Mesodermal cell (in vitro differentiated cells): ENCODE measurements at regions not wholly inside any gene's neighbourhood (a gene's known extent, or its start where the extent isn't known, plus 50 kb on each side); places are given as distances from the start of the nearest gene placed in this dataset.

Source experiments
- H3K27ac ChIP-seq: 2 replicates; pipeline ENCODE4 v1.7.0; 2013; ENCODE audit warnings: mild to moderate bottlenecking, low read depth, low read length, moderate library complexity; ENCODE audit not compliant: severe bottlenecking
- H3K36me3 ChIP-seq: 2 replicates; pipeline ENCODE4 v1.7.1; 2013; ENCODE audit warnings: mild to moderate bottlenecking, low read length, moderate library complexity; ENCODE audit not compliant: control insufficient read depth, insufficient read depth
- H3K4me1 ChIP-seq: one replicate; pipeline ENCODE4 v1.7.1; 2013; ENCODE audit warnings: mild to moderate bottlenecking, low read length; ENCODE audit not compliant: insufficient read depth, control insufficient read depth, poor library complexity, severe bottlenecking
- H3K4me3 ChIP-seq: 2 replicates; pipeline ENCODE4 v1.7.0; 2013; ENCODE audit warnings: low read length, control low read depth, mild to moderate bottlenecking; ENCODE audit not compliant: insufficient read depth, poor library complexity, severe bottlenecking; ENCODE audit errors: extremely low read depth
- H3K9me3 ChIP-seq: 2 replicates; pipeline ENCODE4 v1.7.1; 2013; ENCODE audit warnings: mild to moderate bottlenecking, low read length, moderate library complexity; ENCODE audit not compliant: control insufficient read depth
- WGBS, 2 experiments: methylation state at CpG; one replicate each; pipeline ENCODE4 v1.1.5; 2013; ENCODE audit warnings: missing lambda C conversion rate in 2 of 2; ENCODE audit not compliant: insufficient coverage in 2 of 2; 5-methylcytosine and 5-hydroxymethylcytosine counted together

DNA sequence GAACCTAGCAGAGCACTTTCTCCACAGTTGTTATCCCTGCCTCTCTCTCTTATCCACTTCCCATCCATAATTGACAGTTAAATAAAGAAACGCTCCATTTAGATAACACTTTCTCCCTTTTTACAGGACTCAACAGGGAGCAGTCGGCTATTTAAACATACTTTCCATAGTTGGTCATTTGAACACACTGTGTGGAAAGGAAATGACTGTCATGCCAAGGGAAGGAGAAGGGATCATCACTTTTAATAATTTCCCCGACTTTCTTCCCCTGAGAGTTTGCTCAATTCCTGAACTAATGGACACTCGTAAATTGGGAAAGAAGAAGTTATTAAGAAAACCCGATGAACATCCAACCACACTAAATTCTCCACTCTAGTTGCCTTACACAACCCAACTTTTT is 400.8 kb upstream of the PTGER4 start:
- Histone ChIP-seq H3K36me3 (no peaks in the 10 kb centered on the region), H3K9me3 (no peaks in the 10 kb centered on the region), H3K4me1 (peaks cover 5% of the 10 kb centered on the region), H3K27ac (no peak overlapping the region), H3K4me3 (no peak overlapping the region)
- WGBS, 2 experiments, result 92 to 94% methylated on average over 3 of the region's 5 CpGs

- Histone ChIP-seq H3K27ac (no peak overlapping the region), H3K36me3 (no peaks in the 10 kb centered on the region), H3K4me1 (peaks cover 7% of the 10 kb centered on the region), H3K9me3 (no peaks in the 10 kb centered on the region), H3K4me3 (no peak overlapping the region)
- WGBS, 2 experiments, result 91% methylated on average over 4 of the region's 4 CpGs; no CpG with 5 or more reads in 1 of the 2 experiments
These were observed 402.4 kb upstream of the PTGER4 start for GRCh38 chr5:40277161-40277906.

GRCh38 chr5:40276426-40277102 is 403.2 kb upstream of the PTGER4 start:
- Histone ChIP-seq H3K9me3 (no peaks in the 10 kb centered on the region), H3K4me3 (no peak overlapping the region), H3K27ac (no peak overlapping the region), H3K36me3 (no peaks in the 10 kb centered on the region), H3K4me1 (peaks cover 7% of the 10 kb centered on the region)
- WGBS, 2 experiments, result 85% methylated on average over 2 to 3 of the region's 5 CpGs

DNA sequence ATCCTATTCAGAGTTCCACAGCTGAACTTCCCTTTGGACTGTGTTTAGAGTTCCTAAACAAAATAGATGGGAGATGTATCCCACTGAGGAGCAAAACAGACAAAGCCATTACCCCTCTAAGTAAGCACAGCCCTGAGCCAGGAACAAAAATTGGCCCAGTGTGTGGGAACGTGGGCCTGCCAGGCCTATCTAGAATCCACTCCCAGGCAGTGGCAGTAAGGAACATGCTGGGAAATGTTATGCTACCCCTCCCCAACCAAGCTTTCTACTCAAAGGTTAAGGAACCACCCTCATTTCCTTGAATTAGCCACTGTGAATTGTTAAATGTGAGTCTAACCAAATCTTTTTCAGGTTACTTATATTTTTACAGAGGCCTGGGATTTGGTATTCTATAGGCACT is 405.1 kb upstream of the PTGER4 start:
- H3K9me3 ChIP-seq, result no peaks in the 10 kb centered on the region
- 100% methylated on average over 1 of the region's 1 CpG; no CpG with 5 or more reads in 1 of the 2 experiments for WGBS, 2 experiments

DNA sequence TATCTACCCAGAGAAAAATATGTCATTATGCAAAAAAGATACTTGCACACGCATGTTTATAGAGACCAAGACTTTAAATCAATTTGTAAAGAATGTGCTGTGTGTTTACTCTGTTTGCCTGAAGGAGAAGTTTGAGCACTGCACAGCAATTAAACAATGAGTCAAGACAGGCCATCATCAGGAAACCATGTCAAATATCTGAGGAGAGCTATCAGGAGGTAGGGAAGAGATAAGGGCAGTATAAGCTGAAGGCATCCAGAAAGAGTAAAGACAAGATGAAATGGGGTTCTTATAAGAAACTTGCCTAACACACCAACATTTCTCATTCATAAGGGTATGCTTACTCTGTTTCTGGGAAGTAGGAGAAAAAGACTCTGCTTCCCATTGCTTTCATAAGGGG is 405.8 kb upstream of the PTGER4 start:
- no peaks in the 10 kb centered on the region for H3K9me3 ChIP-seq
- no peaks in the 10 kb centered on the region for H3K36me3 ChIP-seq
- peaks cover 7% of the 10 kb centered on the region for H3K4me1 ChIP-seq
- H3K27ac ChIP-seq, result peak overlapping the region; percentile 13
- no peak overlapping the region for H3K4me3 ChIP-seq
- WGBS, 2 experiments, result 100% methylated on average over 1 of the region's 1 CpG; no CpG with 5 or more reads in 1 of the 2 experiments

More for the DNA sequence above, 405.1 kb upstream of the PTGER4 start:
- Histone ChIP-seq H3K4me3 (no peak overlapping the region), H3K27ac (no peak overlapping the region), H3K4me1 (peaks cover 7% of the 10 kb centered on the region), H3K36me3 (no peaks in the 10 kb centered on the region)

GRCh38 chr5:40271476-40271875 is 408.2 kb upstream of the PTGER4 start:
- Histone ChIP-seq H3K9me3 (no peaks in the 10 kb centered on the region), H3K36me3 (no peaks in the 10 kb centered on the region), H3K4me3 (no peak overlapping the region), H3K27ac (no peak overlapping the region), H3K4me1 (peaks cover 7% of the 10 kb centered on the region)
- WGBS, 2 experiments, result no CpG with 5 or more reads among the region's 2 CpGs

- 92 to 100% methylated on average over 1 to 2 of the region's 2 CpGs for WGBS, 2 experiments
- Histone ChIP-seq H3K27ac (no peak overlapping the region), H3K36me3 (no peaks in the 10 kb centered on the region), H3K9me3 (no peaks in the 10 kb centered on the region), H3K4me1 (peaks cover 3% of the 10 kb centered on the region), H3K4me3 (no peak overlapping the region)
These were observed 409.4 kb upstream of the PTGER4 start for GRCh38 chr5:40270274-40270845.

- H3K9me3 ChIP-seq, result no peaks in the 10 kb centered on the region
- H3K4me1 ChIP-seq, result no peaks in the 10 kb centered on the region
- no CpG with 5 or more reads among the region's 1 CpG for WGBS, 2 experiments
- no peaks in the 10 kb centered on the region for H3K36me3 ChIP-seq
- no peak overlapping the region for H3K4me3 ChIP-seq
- H3K27ac ChIP-seq, result no peak overlapping the region
These were observed 411.6 kb upstream of the PTGER4 start for GRCh38 chr5:40268088-40268487.

- Histone ChIP-seq H3K9me3 (no peaks in the 10 kb centered on the region), H3K36me3 (no peaks in the 10 kb centered on the region), H3K4me1 (no peaks in the 10 kb centered on the region), H3K4me3 (no peak overlapping the region), H3K27ac (no peak overlapping the region)
- no CpG with 5 or more reads among the region's 2 CpGs for WGBS, 2 experiments
These were observed 412.8 kb upstream of the PTGER4 start for GRCh38 chr5:40266952-40267351.

- WGBS, 2 experiments, result no CpG with 5 or more reads among the region's 1 CpG
- Histone ChIP-seq H3K4me1 (no peaks in the 10 kb centered on the region), H3K4me3 (no peak overlapping the region), H3K9me3 (peaks cover 4% of the 10 kb centered on the region), H3K36me3 (no peaks in the 10 kb centered on the region), H3K27ac (no peak overlapping the region)
These were observed 417.7 kb upstream of the PTGER4 start for GRCh38 chr5:40261984-40262383.

- H3K4me1 ChIP-seq, result no peaks in the 10 kb centered on the region
- 83 to 86% methylated on average over 1 to 2 of the region's 4 CpGs for WGBS, 2 experiments
- no peak overlapping the region for H3K4me3 ChIP-seq
- peaks cover 4% of the 10 kb centered on the region for H3K9me3 ChIP-seq
- H3K36me3 ChIP-seq, result no peaks in the 10 kb centered on the region
- no peak overlapping the region for H3K27ac ChIP-seq
These were observed 419.4 kb upstream of the PTGER4 start for GRCh38 chr5:40260361-40260760.
